ENCODE measurements at regions not wholly inside any gene's neighbourhood (a gene's known extent, or its start where the extent isn't known, plus 50 kb on each side); places are given as distances from the start of the nearest gene placed in this dataset.

DNA sequence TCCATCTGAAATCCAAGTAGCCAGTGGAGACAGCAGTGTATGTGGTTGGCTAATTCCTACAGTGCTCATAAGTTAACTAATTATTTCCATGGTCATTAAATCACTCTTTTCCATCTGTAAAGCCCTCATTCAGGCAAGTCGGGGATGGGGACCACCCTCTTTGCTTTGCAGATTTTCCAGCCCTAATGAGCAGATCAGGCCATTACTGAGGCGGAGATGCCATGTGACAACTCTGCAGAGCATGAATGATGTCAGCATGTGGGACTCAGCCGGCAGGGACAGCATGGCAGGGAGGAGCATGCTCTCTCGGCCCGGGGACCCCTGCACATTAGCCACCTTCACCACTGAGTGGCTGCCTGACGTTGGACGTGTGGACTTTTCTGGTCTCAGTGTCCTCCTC is 623.3 kb upstream of the CDH4 start:
- no peak for DNase-seq (ENCODE audit: low read depth, low spot score)

GRCh38 chr20:60629206-60629605 is 622.9 kb upstream of the CDH4 start:
- no peak for DNase-seq (ENCODE audit: low read depth, low spot score)

GRCh38 chr20:60630609-60631008 is 621.5 kb upstream of the CDH4 start:
- no peak for DNase-seq (ENCODE audit: low read depth, low spot score)

- DNase-seq (ENCODE audit: low read depth, low spot score) = no peak
These were observed 620.3 kb upstream of the CDH4 start for GRCh38 chr20:60631585-60632287.

GRCh38 chr20:60632391-60633262 is 619.4 kb upstream of the CDH4 start:
- no peak for DNase-seq (ENCODE audit: low read depth, low spot score)

- DNase-seq (ENCODE audit: low read depth, low spot score) = no peak
These were observed 617.4 kb upstream of the CDH4 start for GRCh38 chr20:60634491-60635172.

- no peak for DNase-seq (ENCODE audit: low read depth, low spot score)
These were observed 615.6 kb upstream of the CDH4 start for GRCh38 chr20:60636417-60636816.

DNA sequence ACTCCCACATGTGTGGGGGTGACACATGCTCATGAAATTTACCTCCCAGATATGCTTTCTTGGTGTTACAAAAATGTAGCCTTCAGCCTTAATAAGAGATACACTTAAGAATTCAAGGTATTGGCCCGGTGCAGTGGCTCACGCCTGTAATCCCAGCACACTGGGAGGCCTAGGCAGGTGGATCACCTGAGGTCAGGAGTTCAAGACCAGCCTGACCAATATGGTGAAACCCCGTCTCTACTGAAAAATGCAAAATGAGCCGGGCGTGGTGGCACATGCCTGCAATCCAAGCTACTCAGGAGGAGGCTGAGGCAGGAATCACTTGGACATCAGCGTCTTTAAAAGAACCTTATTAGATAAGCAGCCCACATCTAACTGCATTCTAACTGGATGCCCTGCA is 614.3 kb upstream of the CDH4 start:
- DNase-seq (ENCODE audit: low read depth, low spot score) = no peak

DNA sequence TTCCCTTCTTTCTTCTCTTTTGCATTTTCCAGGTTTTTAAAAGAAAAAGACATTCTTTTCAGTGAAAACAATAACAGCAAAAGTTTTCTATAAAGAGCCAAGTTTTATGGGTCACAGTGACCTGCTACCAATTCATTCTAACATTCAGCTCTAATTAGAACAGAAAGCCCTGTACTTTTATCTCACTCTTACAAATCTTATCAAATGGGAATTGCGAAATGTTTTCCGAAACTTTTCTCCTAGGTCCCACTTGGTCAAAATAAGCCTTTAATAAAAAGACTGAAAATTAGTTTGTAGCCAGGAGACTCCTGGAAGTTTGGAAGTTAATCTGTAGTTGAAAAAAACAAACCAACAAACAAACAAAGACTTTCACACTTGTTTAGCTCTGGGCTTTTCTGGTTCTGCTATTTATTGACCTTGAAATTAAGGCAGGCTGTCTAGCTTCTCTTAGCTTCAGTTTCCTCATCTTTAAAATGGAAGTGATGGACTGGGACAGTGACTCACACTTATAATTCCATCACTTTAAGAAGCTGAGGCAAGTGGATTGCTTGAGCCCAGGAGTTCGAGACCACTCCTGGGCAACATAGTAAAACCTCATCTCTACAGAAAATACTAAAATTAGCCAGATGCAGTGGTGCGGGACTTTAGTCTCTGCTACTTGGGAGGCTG is 613.5 kb upstream of the CDH4 start:
- DNase-seq (ENCODE audit: low read depth, low spot score) = no peak

GRCh38 chr20:60641879-60642447 is 610.1 kb upstream of the CDH4 start:
- DNase-seq (ENCODE audit: low read depth, low spot score) = no peak

DNA sequence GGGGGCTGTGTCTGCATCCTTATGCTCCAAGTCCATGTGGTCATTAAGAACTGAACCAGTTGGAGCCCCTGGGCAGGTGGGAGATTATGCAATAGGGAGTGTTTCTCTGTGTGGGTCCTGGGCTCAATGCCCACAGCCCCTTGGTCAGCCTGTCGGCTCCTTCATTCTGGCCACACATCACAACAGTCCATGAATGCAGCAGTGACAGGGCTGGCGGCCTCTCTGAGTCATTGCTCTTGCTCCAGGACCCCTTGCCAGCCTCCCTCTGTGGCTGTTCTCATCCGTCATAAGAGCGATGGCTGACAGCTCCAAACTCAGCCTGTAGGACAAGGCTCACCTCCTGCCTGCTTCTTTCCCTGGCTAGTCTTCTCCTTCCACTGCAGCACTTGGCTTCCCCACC is 609.5 kb upstream of the CDH4 start:
- no peak for DNase-seq (ENCODE audit: low read depth, low spot score)

- no peak for DNase-seq (ENCODE audit: low read depth, low spot score)
These were observed 603.5 kb upstream of the CDH4 start for GRCh38 chr20:60648556-60648955.

- DNase-seq (ENCODE audit: low read depth, low spot score) = no peak
These were observed 602.5 kb upstream of the CDH4 start for GRCh38 chr20:60649541-60649940.

DNA sequence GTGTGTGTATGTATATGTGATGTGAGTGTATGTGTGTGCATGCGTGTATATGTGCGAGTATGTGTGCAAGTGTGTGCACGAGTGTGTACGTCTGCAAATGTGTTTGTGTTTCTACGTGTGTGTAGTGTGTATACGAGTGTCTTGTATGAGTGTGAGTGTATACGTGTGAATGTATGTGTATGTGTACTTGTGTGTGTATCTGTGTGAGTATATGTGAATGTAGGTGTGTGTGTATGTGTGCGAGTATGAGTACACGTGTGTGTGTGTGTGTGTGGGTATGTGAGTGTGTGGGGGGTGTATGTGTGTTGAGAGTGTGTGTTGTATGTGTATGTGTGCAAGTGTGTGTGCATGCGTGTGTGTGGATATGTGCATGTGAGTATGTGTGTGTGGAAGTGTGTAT is 602.0 kb upstream of the CDH4 start:
- DNase-seq (ENCODE audit: low read depth, low spot score) = no peak

GRCh38 chr20:60652046-60652445 is 600.0 kb upstream of the CDH4 start:
- DNase-seq (ENCODE audit: low read depth, low spot score) = no peak

- no peak for DNase-seq (ENCODE audit: low read depth, low spot score)
These were observed 599.4 kb upstream of the CDH4 start for GRCh38 chr20:60652615-60653014.

GRCh38 chr20:60653111-60653845 is 598.8 kb upstream of the CDH4 start:
- DNase-seq (ENCODE audit: low read depth, low spot score) = no peak

- no peak for DNase-seq (ENCODE audit: low read depth, low spot score)
These were observed 593.4 kb upstream of the CDH4 start for GRCh38 chr20:60658681-60659080.

GRCh38 chr20:60659240-60659639 is 592.8 kb upstream of the CDH4 start:
- DNase-seq (ENCODE audit: low read depth, low spot score) = no peak

- no peak for DNase-seq (ENCODE audit: low read depth, low spot score)
These were observed 589.8 kb upstream of the CDH4 start for GRCh38 chr20:60662307-60662706.

DNA sequence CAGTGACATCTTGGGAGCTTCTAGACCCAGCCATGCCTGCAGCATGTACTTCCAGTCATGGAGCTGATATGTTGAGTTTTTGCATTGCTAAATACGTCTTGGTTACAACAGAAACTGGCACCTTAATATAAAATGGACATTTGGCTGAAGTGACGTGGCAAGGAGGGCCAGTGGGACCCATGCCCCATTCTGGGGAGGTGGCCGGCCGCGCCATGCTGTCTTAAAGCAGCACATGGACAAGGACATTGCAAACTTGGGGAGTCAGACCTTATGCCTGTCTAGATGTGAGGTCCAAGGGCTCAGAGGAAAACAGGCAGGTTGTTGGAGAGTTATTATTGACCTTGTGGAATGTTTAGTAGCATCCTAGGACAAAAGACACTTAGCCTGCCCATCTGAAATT is 588.0 kb upstream of the CDH4 start:
- DNase-seq (ENCODE audit: low read depth, low spot score) = no peak
